Smooth muscle cell (in vitro differentiated cells): ENCODE measurements at regions not wholly inside any gene's neighbourhood (a gene's known extent, or its start where the extent isn't known, plus 50 kb on each side); places are given as distances from the start of the nearest gene placed in this dataset.

Experiments used
- DNase-seq: peaks from one replicate; lab custom pipeline; 2025; ENCODE audit not compliant: unreplicated experiment; lab: John Stamatoyannopoulos, UW
- H2AFZ ChIP-seq: fragments of 200-600 bp; sonication (generic); 2 replicates; pipeline ENCODE4 v1.6.0; 2016; ENCODE audit warnings: antibody characterized with exemption, low read depth, mild to moderate bottlenecking
- H3F3A ChIP-seq: fragments of 200-600 bp; sonication (generic); 2 replicates; pipeline ENCODE4 v1.6.0; 2017; ENCODE audit warnings: antibody characterized with exemption, low read depth
- H3K27ac ChIP-seq: fragments of 200-600 bp; sonication (generic); 2 replicates; pipeline ENCODE4 v1.5.1; 2016; ENCODE audit warnings: low read depth, mild to moderate bottlenecking
- H3K27me3 ChIP-seq: fragments of 200-600 bp; sonication (generic); 2 replicates; pipeline ENCODE4 v1.6.1; 2016; ENCODE audit warnings: low read depth, mild to moderate bottlenecking
- H3K36me3 ChIP-seq: fragments of 200-600 bp; sonication (generic); 2 replicates; pipeline ENCODE4 v1.5.1; 2016; ENCODE audit warnings: low read depth
- H3K4me1 ChIP-seq: fragments of 200-600 bp; sonication (generic); 2 replicates; pipeline ENCODE4 v1.5.1; 2016; ENCODE audit warnings: low read depth
- H3K4me2 ChIP-seq: fragments of 200-600 bp; sonication (generic); 2 replicates; pipeline ENCODE4 v1.6.0; 2016; ENCODE audit warnings: mild to moderate bottlenecking
- H3K4me3 ChIP-seq: fragments of 200-600 bp; sonication (generic); 2 replicates; pipeline ENCODE4 v1.5.1; 2016; ENCODE audit warnings: mild to moderate bottlenecking
- H3K79me2 ChIP-seq: fragments of 200-600 bp; sonication (generic); 2 replicates; pipeline ENCODE4 v1.6.0; 2016; ENCODE audit warnings: low read depth, mild to moderate bottlenecking
- H3K9ac ChIP-seq: fragments of 200-600 bp; sonication (generic); 2 replicates; pipeline ENCODE4 v1.6.0; 2016; ENCODE audit warnings: low read depth
- H3K9me3 ChIP-seq: fragments of 200-600 bp; sonication (generic); replicated peaks from 2 replicates; pipeline ENCODE4 v1.5.1; 2016; ENCODE audit warnings: low read depth
- H4K20me1 ChIP-seq: fragments of 200-600 bp; sonication (generic); 2 replicates; pipeline ENCODE4 v1.6.0; 2016; ENCODE audit warnings: low read depth
- CTCF ChIP-seq: fragments of 200-600 bp; sonication (generic); IDR thresholded peaks from 2 replicates; pipeline ENCODE4 v1.5.1; 2017; ENCODE audit warnings: borderline replicate concordance, mild to moderate bottlenecking, antibody characterized with exemption; ENCODE audit not compliant: insufficient read depth, poor library complexity, severe bottlenecking
- WGBS: methylation state at CpG from one replicate; pipeline ENCODE4 v1.1.7; 2016; ENCODE audit warnings: low lambda C conversion rate; 5-methylcytosine and 5-hydroxymethylcytosine counted together

DNA sequence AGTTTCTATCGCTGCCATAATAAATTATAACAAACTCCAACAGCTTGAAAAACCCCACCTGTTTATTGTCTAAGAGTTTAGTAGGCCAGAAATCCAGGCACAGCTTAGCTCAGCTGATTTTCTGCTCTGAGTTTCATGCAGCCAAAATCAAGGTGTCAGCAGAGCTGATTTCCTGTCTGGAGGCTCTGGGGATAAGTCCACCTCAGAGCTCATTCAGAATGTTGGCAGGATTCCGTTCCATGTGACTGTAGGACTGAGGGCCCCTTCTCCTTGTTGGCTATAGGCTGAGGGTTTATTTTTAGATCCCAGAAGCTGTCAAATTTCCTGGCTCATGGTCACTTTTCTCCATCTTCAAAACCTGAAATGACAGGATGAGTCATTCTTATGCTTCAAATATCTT, 91.6 kb upstream of the CHODL start:
- H3F3A ChIP-seq: no peaks in the 10 kb centered on the region
- H3K4me2 ChIP-seq: no peak overlapping the region
- WGBS: 87% methylated on average over 2 of the region's 2 CpGs

DNA sequence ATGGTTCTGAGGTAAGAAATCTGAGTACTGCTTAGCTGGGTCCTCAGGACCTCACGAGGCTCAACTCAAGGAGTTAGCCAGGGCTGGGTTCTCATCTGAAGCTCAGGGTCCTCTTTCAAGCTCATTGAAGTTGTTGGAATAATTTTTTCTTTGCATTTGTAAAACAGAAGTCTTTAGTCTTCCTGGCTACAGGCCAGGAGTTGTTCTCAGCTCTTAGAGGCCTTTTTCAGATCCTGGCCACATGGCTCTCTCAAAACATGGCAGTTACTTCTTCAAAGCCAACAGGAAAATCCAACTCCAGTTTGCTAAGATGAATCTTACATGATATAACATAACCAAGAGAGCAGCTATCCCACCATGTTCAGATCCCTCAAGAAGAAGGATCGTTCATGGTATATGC, 92.3 kb upstream of the CHODL start:
- no peak overlapping the region for H3K4me3 ChIP-seq
- no peaks in the 10 kb centered on the region for H3K79me2 ChIP-seq
- H2AFZ ChIP-seq: no peak overlapping the region
- DNase-seq: no peak
- peaks cover 10% of the 10 kb centered on the region for H3K4me1 ChIP-seq
- no peak overlapping the region for H3K27ac ChIP-seq
- no peaks in the 10 kb centered on the region for H3K27me3 ChIP-seq
- no peaks in the 10 kb centered on the region for H4K20me1 ChIP-seq
- H3K4me2 ChIP-seq: no peak overlapping the region
- H3F3A ChIP-seq: no peaks in the 10 kb centered on the region
- 88% methylated on average over 2 of the region's 2 CpGs for WGBS
- H3K9ac ChIP-seq: no peak overlapping the region
- TF ChIP-seq CTCF: no peak
- no peaks in the 10 kb centered on the region for H3K36me3 ChIP-seq
- no peaks in the 10 kb centered on the region for H3K9me3 ChIP-seq

More for the DNA sequence above, 91.6 kb upstream of the CHODL start:
- no peaks in the 10 kb centered on the region for H3K27me3 ChIP-seq
- DNase-seq: no peak
- no peaks in the 10 kb centered on the region for H3K9me3 ChIP-seq
- H3K36me3 ChIP-seq: no peaks in the 10 kb centered on the region
- no peak overlapping the region for H3K27ac ChIP-seq
- no peak overlapping the region for H3K4me3 ChIP-seq
- peaks cover 10% of the 10 kb centered on the region for H3K4me1 ChIP-seq
- H3K9ac ChIP-seq: no peak overlapping the region
- no peak for TF ChIP-seq CTCF
- no peak overlapping the region for H2AFZ ChIP-seq
- no peaks in the 10 kb centered on the region for H4K20me1 ChIP-seq
- H3K79me2 ChIP-seq: no peaks in the 10 kb centered on the region

DNA sequence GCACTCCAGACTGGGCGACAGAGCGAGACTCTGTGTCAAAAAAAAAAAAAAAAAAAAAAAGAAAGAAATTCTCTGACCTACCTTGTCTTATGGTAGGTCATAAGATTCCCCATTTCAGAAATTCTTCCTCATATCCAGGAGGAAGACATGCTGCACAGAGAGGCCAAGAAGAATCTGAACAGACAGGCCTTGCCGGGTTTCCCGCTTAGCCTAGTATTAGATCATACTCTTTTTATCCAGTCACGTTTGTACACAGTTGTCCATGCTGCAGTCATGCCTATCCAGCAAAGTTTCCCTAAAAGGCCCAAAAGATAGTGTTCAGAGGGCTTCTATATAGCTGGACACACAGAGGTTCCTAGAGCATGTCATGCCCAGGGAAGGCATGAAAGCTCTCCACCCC, 93.6 kb upstream of the CHODL start:
- 78% methylated on average over 5 of the region's 5 CpGs for WGBS
- Histone ChIP-seq H3F3A (no peaks in the 10 kb centered on the region), H3K4me1 (peaks cover 10% of the 10 kb centered on the region), H3K9me3 (no peaks in the 10 kb centered on the region), H4K20me1 (no peaks in the 10 kb centered on the region), H3K36me3 (no peaks in the 10 kb centered on the region), H3K27me3 (no peaks in the 10 kb centered on the region), H2AFZ (no peak overlapping the region), H3K4me3 (no peak overlapping the region), H3K79me2 (no peaks in the 10 kb centered on the region), H3K4me2 (no peak overlapping the region), H3K27ac (no peak overlapping the region), H3K9ac (no peak overlapping the region)
- no peak for TF ChIP-seq CTCF
- no peak for DNase-seq

GRCh38 chr21:18148401-18148800, 96.2 kb upstream of the CHODL start:
- Histone ChIP-seq H2AFZ (no peak overlapping the region), H3K4me1 (no peaks in the 10 kb centered on the region), H3F3A (no peaks in the 10 kb centered on the region)

More at GRCh38 chr21:18148401-18148800, 96.2 kb upstream of the CHODL start:
- no peaks in the 10 kb centered on the region for H3K36me3 ChIP-seq
- no peaks in the 10 kb centered on the region for H3K9me3 ChIP-seq
- no peak overlapping the region for H3K9ac ChIP-seq
- no peaks in the 10 kb centered on the region for H3K79me2 ChIP-seq
- H3K27me3 ChIP-seq: no peaks in the 10 kb centered on the region
- no peak for DNase-seq
- H3K27ac ChIP-seq: no peak overlapping the region
- no peaks in the 10 kb centered on the region for H4K20me1 ChIP-seq
- TF ChIP-seq CTCF: no peak
- H3K4me3 ChIP-seq: no peak overlapping the region
- H3K4me2 ChIP-seq: no peak overlapping the region
